Liver (tissue), 8 donors: ENCODE measurements at regions not wholly inside any gene's neighbourhood (a gene's known extent, or its start where the extent isn't known, plus 50 kb on each side); places are given as distances from the start of the nearest gene placed in this dataset.

ENCODE experiments used
- DNase-seq: peaks from one replicate; pipeline ENCODE4 v3.0.0-alpha.2; 2017; ENCODE audit warnings: low spot score
- H3K27ac ChIP-seq, 2 donors: one replicate each; pipeline ENCODE4 v1.7.0; 2013; ENCODE audit warnings: inconsistent platforms in 2 of 2, low read length in 2 of 2, control low read depth in 1 of 2, low read depth in 1 of 2, mild to moderate bottlenecking in 1 of 2
- H3K27me3 ChIP-seq, 4 donors: one replicate each; pipeline versions ENCODE4 v1.6.1 to v1.7.0; 2013; ENCODE audit warnings: low read length in 3 of 4, inconsistent platforms in 1 of 4, mild to moderate bottlenecking in 1 of 4, moderate library complexity in 1 of 4; ENCODE audit not compliant: control insufficient read depth in 4 of 4, insufficient read depth in 4 of 4
- H3K36me3 ChIP-seq, 4 donors: one replicate each; pipeline versions ENCODE4 v1.6.1 to v1.7.0; 2013; ENCODE audit warnings: low read length in 3 of 4, mild to moderate bottlenecking in 3 of 4, low read depth in 1 of 4, moderate library complexity in 1 of 4; ENCODE audit not compliant: control insufficient read depth in 4 of 4, insufficient read depth in 3 of 4
- H3K4me1 ChIP-seq, 4 donors: one replicate each; pipeline versions ENCODE4 v1.6.1 to v1.7.0; 2013; ENCODE audit warnings: low read length in 3 of 4, mild to moderate bottlenecking in 3 of 4, moderate library complexity in 1 of 4; ENCODE audit not compliant: control insufficient read depth in 4 of 4, insufficient read depth in 4 of 4
- H3K4me3 ChIP-seq, 3 donors: one replicate each; pipeline versions ENCODE4 v1.6.1 to v1.7.0; 2013; ENCODE audit warnings: low read length in 3 of 3, control low read depth in 1 of 3, low read depth in 1 of 3, mild to moderate bottlenecking in 1 of 3
- H3K9ac ChIP-seq, 2 donors: one replicate each; pipeline ENCODE4 v1.7.0; 2013; ENCODE audit warnings: low read length in 2 of 2, mild to moderate bottlenecking in 2 of 2, moderate library complexity in 2 of 2, control low read depth in 1 of 2, low read depth in 1 of 2
- H3K9me3 ChIP-seq, 4 donors: one replicate each; pipeline versions ENCODE4 v1.6.1 to v1.7.0; 2013; ENCODE audit warnings: low read length in 3 of 4; ENCODE audit not compliant: control insufficient read depth in 4 of 4
- ATF3 ChIP-seq: IDR thresholded peaks from 2 replicates; pipeline ENCODE4 v1.6.1; 2016; ENCODE audit warnings: antibody characterized with exemption
- CTCF ChIP-seq: fragments of 150-350 bp; IDR thresholded peaks from 2 replicates; pipeline ENCODE4 v1.5.1; 2017; ENCODE audit warnings: improper control_type of control experiment, low read depth, low read length; ENCODE audit not compliant: missing input control
- EGR1 ChIP-seq, 2 donors: IDR thresholded peaks; 2 replicates each; pipeline ENCODE4 v1.6.1; 2016 to 2018; ENCODE audit warnings: antibody characterized with exemption in 2 of 2, low read depth in 2 of 2
- FOXA1 ChIP-seq: IDR thresholded peaks from 2 replicates; pipeline ENCODE4 v1.6.1; 2016; ENCODE audit warnings: antibody characterized with exemption
- FOXA2 ChIP-seq: IDR thresholded peaks from 2 replicates; pipeline ENCODE4 v1.6.1; 2016; ENCODE audit warnings: antibody characterized with exemption
- GABPA ChIP-seq, 2 donors: IDR thresholded peaks in 1 of 2; conservative IDR thresholded peaks in 1 of 2; 2 replicates each; pipeline ENCODE4 v1.6.1; 2016; ENCODE audit warnings: antibody characterized with exemption in 2 of 2, mild to moderate bottlenecking in 1 of 2, moderate library complexity in 1 of 2
- HNF4A ChIP-seq, 2 donors: conservative IDR thresholded peaks; 2 replicates each; pipeline ENCODE4 v1.6.1; 2016; ENCODE audit warnings: antibody characterized with exemption in 2 of 2, mild to moderate bottlenecking in 2 of 2
- HNF4G ChIP-seq: IDR thresholded peaks from 2 replicates; pipeline ENCODE4 v1.6.1; 2016; ENCODE audit warnings: antibody characterized with exemption
- JUND ChIP-seq, 2 donors: IDR thresholded peaks; 2 replicates each; pipeline ENCODE4 v1.6.1; 2016; ENCODE audit warnings: antibody characterized with exemption in 2 of 2
- MAX ChIP-seq: IDR thresholded peaks from 2 replicates; pipeline ENCODE4 v1.6.1; 2016; ENCODE audit warnings: antibody characterized with exemption
- NR2F2 ChIP-seq: IDR thresholded peaks from 2 replicates; pipeline ENCODE4 v1.6.1; 2016; ENCODE audit warnings: antibody characterized with exemption
- RAD21 ChIP-seq, 2 donors: IDR thresholded peaks; 2 replicates each; pipeline ENCODE4 v1.6.1; 2016; ENCODE audit warnings: antibody characterized with exemption in 2 of 2, mild to moderate bottlenecking in 2 of 2
- REST ChIP-seq: IDR thresholded peaks from 2 replicates; pipeline ENCODE4 v1.6.1; 2016; ENCODE audit warnings: antibody characterized with exemption, mild to moderate bottlenecking
- RXRA ChIP-seq, 2 donors: IDR thresholded peaks; 2 replicates each; pipeline ENCODE4 v1.6.1; 2017 to 2018; ENCODE audit warnings: antibody characterized with exemption in 2 of 2, mild to moderate bottlenecking in 1 of 2
- SP1 ChIP-seq: IDR thresholded peaks from 2 replicates; pipeline ENCODE4 v1.6.1; 2018; ENCODE audit warnings: antibody characterized with exemption, mild to moderate bottlenecking
- TAF1 ChIP-seq: conservative IDR thresholded peaks from 2 replicates; pipeline ENCODE4 v1.6.1; 2016; ENCODE audit warnings: antibody characterized with exemption, mild to moderate bottlenecking
- YY1 ChIP-seq: IDR thresholded peaks from 2 replicates; pipeline ENCODE4 v1.6.1; 2016; ENCODE audit warnings: antibody characterized with exemption, mild to moderate bottlenecking
- ZBTB33 ChIP-seq: IDR thresholded peaks from 2 replicates; pipeline ENCODE4 v1.6.1; 2016; ENCODE audit warnings: antibody characterized with exemption
- WGBS: extraction: QIAGEN DNeasy Blood & Tissue Kit; methylation state at CpG from one replicate; pipeline ENCODE4 v1.1.7; 2013; 5-methylcytosine and 5-hydroxymethylcytosine counted together
- donor health status: healthy.
- donor health status: healthy.
- donor health status: healthy.
- donor health status: healthy.
- donor health status: healthy.

- Histone ChIP-seq H3K4me1 (no peaks in the 10 kb centered on the region), H3K4me3 (no peak overlapping the region), H3K9ac (no peak overlapping the region), H3K27ac (no peak overlapping the region), H3K27me3 (no peaks in the 10 kb centered on the region), H3K9me3 (no peaks in the 10 kb centered on the region), H3K36me3 (no peaks in the 10 kb centered on the region)
- WGBS = 93% methylated on average over 14 of the region's 14 CpGs
- DNase-seq = no peak
- TF ChIP-seq FOXA2 (no peak), FOXA1 (no peak), HNF4A (conservative IDR thresholded peaks at IDR 0.05) (no peak), ZBTB33 (no peak), EGR1 (IDR thresholded peaks at IDR 0.05; ENCODE audit: low read depth in 2 of 2) (no peak), JUND (IDR thresholded peaks at IDR 0.05) (no peak), RXRA (IDR thresholded peaks at IDR 0.05) (no peak), RAD21 (IDR thresholded peaks at IDR 0.05) (no peak), TAF1 (no peak), ATF3 (no peak), NR2F2 (no peak), CTCF (no peak), SP1 (no peak), HNF4G (no peak), REST (no peak), YY1 (no peak), GABPA (IDR thresholded peaks at IDR 0.05 in 1 of 2, conservative IDR thresholded peaks at IDR 0.05 in 1 of 2) (no peak), MAX (no peak)
Measured at GRCh38 chr22:48641906-48642475, 1185.7 kb downstream of the BRD1 start.
